ENCODE measurements at regions not wholly inside any gene's neighbourhood (a gene's known extent, or its start where the extent isn't known, plus 50 kb on each side); places are given as distances from the start of the nearest gene placed in this dataset.

DNA sequence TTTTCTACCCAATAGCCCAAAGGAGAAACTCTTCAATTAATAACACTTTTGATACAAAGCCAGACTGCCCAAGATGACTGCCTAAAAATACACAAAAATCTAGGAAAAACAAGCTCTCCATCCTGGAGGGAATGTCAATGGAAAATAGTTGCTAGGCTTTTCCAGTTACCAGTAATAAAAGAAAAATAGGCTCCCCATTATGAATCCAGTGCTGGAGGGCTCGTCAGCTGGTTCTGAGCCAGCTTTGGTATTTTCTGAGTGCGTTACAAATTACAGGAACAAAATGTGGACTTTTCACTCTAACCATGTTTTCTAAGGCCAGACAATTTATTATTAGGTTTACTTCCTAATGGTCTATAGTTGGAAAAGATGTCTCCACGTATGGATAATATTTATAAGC is 414.5 kb downstream of the ACTL7B start:
- H3K9me3 ChIP-seq (ENCODE audit: control insufficient read depth in 1 of 2, insufficient read depth in 1 of 2, low read depth in 1 of 2, low read length in 2 of 2): no peaks in the 10 kb centered on the region
- TF ChIP-seq TCF7L2 (IDR thresholded peaks at IDR 0.05; ENCODE audit: borderline replicate concordance, extremely low read depth, insufficient read depth, insufficient read length) (no peak), CBX3 (IDR thresholded peaks at IDR 0.05; ENCODE audit: low read depth) (no peak), MAX (IDR thresholded peaks at IDR 0.05) (no peak), REST (IDR thresholded peaks at IDR 0.05; ENCODE audit: low read depth) (no peak), ZBTB33 (IDR thresholded peaks at IDR 0.05; ENCODE audit: extremely low read depth, insufficient replicate concordance, low read length) (no peak), POLR2A (IDR thresholded peaks at IDR 0.05; ENCODE audit: borderline replicate concordance, extremely low read depth, insufficient read depth, insufficient read length) (no peak), FOSL1 (IDR thresholded peaks at IDR 0.05; ENCODE audit: low read depth) (no peak), ZNF274 (IDR thresholded peaks at IDR 0.05; ENCODE audit: low read depth, low read length) (no peak)
- ChIA-PET POLR2A (no interaction called here), RAD21 (ENCODE audit: low non-redundant PET in 1 of 2, low total read pairs in 2 of 2, uncharacterized antibody in 2 of 2, unreplicated experiment in 2 of 2) (no interaction called here), CTCF (no interaction called here)
- peaks cover 29 to 36% of the 10 kb centered on the region in 2 experiments for H3K4me1 ChIP-seq (ENCODE audit: control insufficient read depth in 1 of 2, insufficient read depth in 2 of 2, low read length in 2 of 2)
- no peaks in the 10 kb centered on the region for H3K36me3 ChIP-seq (ENCODE audit: control insufficient read depth in 1 of 2, insufficient read depth in 2 of 2, low read length in 2 of 2)
- ATAC-seq: no peak
- BruUV-seq (replicated peaks): no TSS peak
- H3K27ac ChIP-seq (ENCODE audit: low read depth, low read length): no peak overlapping the region
- no peaks in the 10 kb centered on the region for H3K79me2 ChIP-seq (ENCODE audit: insufficient read depth, low read length)
- no peak overlapping the region for H3K9ac ChIP-seq (ENCODE audit: low read length)
- no peaks in the 10 kb centered on the region for H3K27me3 ChIP-seq (ENCODE audit: insufficient read depth, low read length)
- H4K20me1 ChIP-seq (ENCODE audit: insufficient read depth): no peaks in the 10 kb centered on the region
- no peaks in the 10 kb centered on the region for H3K9me2 ChIP-seq (ENCODE audit: insufficient read depth)
- intact Hi-C loops (cut with micrococcal nuclease): loop anchor here (10.0 kb wide), 1 partner anchor 956 kb away; the partner anchor contains the start of gene KLF4
- DNase-seq (ENCODE audit: low read depth, low spot score): no peak
- H3K4me3 ChIP-seq (replicated peaks in 1 of 2; ENCODE audit: low read depth in 1 of 2, low read length in 2 of 2): no peak overlapping the region
- H3K4me2 ChIP-seq (ENCODE audit: low read length): no peak overlapping the region
- H2AFZ ChIP-seq (ENCODE audit: low read depth, low read length, poor library complexity, severe bottlenecking): no peak overlapping the region

All from HCT116 (cell line).